ENCODE measurements at regions not wholly inside any gene's neighbourhood (a gene's known extent, or its start where the extent isn't known, plus 50 kb on each side); places are given as distances from the start of the nearest gene placed in this dataset.
A peak's percentile ranks its signal among the peaks of the same experiment; 100 is the strongest.

DNA sequence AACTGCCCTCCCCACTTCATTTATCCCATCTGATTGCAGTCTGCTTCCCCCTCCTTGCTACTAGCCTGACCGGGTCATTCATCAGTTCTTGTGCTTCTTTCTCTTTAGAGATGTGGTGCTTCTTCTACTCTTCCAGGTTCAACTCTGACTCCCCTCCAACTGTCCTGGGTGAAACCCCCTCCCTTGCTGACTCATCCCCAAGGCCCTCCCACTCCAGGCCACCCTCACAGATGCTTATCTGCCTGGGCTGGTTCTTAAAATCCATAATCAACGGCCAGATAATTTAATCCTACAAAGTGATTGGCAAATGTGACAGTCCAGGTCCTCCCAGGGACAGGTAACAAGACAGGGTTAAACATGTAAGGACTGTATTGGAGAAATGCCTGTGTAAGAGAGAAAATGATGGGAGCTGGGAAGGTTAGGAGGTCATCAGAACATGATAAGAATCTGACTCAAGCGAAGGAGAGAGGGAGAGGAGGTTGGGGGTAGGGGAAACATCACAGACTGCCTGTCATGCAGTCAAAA, 182.8 kb upstream of the C1QTNF7 start:
- in situ Hi-C loops (cut with MboI; ENCODE audit: low sequenced_read_pairs in 4 of 4): loop anchor here in 1 of 4 donors (25.0 kb wide), 1 partner anchor 417 kb away; the partner anchor contains the start of gene FBXL5
- Histone ChIP-seq H3K27ac (no peak overlapping the region), H3K4me3 (no peak overlapping the region), H3K4me1 (no peaks in the 10 kb centered on the region), H3K27me3 (no peaks in the 10 kb centered on the region), H3K36me3 (no peaks in the 10 kb centered on the region), H3K9me3 (no peaks in the 10 kb centered on the region)
- TF ChIP-seq CTCF (IDR thresholded peaks at IDR 0.05 in 4 of 5, conservative IDR thresholded peaks at IDR 0.05 in 1 of 5) (no peak), POLR2A (IDR thresholded peaks at IDR 0.05) (no peak)
- intact Hi-C loops (cut with DNase I; ENCODE audit: low total_unique reads): no loop called here
- DNase-seq (no peak), ATAC-seq (no peak)

DNA sequence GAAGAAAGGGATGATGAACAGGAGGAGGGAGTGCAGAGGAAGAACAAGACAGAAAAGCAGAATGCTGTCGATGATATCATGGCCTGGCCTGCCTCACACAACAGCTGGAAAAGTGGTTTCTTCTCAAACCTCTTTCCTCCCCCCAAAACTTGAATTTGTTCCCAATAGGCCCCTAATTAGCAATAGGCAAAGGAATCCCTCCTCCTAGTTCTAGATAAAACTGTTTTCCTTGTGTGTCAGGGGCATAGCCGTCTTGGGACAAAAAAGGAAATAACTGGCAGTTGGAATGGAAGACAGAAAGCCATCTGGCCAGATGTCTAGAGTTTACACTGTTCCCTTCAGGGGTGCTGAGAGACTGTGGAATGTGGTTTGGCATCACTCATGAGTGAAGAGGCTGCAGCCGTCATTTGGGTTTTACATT, 177.8 kb upstream of the C1QTNF7 start:
- intact Hi-C loops (cut with DNase I; ENCODE audit: low total_unique reads): no loop called here
- Histone ChIP-seq H3K27ac (no peak overlapping the region), H3K4me3 (no peak overlapping the region), H3K4me1 (no peaks in the 10 kb centered on the region), H3K27me3 (no peaks in the 10 kb centered on the region), H3K36me3 (no peaks in the 10 kb centered on the region), H3K9me3 (no peaks in the 10 kb centered on the region)
- in situ Hi-C loops (cut with MboI; ENCODE audit: low sequenced_read_pairs in 4 of 4): no loop called here
- TF ChIP-seq POLR2A (IDR thresholded peaks at IDR 0.05): no peak
- no peak for TF ChIP-seq CTCF (IDR thresholded peaks at IDR 0.05 in 4 of 5, conservative IDR thresholded peaks at IDR 0.05 in 1 of 5)
- ATAC-seq (peak; percentile 30 to 44), DNase-seq (no peak)

DNA sequence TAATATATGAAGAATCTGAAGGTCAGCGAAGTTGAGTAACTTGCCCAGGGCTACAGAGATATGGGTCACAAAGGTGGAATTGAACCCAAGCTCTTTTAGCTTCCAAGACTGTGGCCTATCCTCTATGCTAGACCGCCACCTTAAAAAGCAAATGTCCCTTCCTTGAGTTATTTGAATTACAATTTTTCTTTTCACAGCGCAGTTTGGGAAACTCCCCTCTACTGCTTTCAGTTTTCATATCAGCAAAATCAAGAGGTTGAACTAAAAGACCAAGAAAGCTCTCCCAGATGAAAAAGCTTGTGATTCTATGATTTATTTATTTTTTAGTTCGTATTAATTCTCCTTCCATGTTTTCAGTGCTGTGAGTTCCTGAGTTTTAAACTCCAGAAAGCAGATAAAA, 174.5 kb upstream of the C1QTNF7 start:
- in situ Hi-C loops (cut with MboI; ENCODE audit: low sequenced_read_pairs in 4 of 4) (no loop called here), intact Hi-C loops (cut with DNase I; ENCODE audit: low total_unique reads) (no loop called here)
- Histone ChIP-seq H3K27me3 (no peaks in the 10 kb centered on the region), H3K36me3 (no peaks in the 10 kb centered on the region), H3K9me3 (no peaks in the 10 kb centered on the region), H3K4me3 (no peak overlapping the region), H3K27ac (no peak overlapping the region), H3K4me1 (no peaks in the 10 kb centered on the region)
- no peak for DNase-seq
- TF ChIP-seq CTCF (IDR thresholded peaks at IDR 0.05 in 4 of 5, conservative IDR thresholded peaks at IDR 0.05 in 1 of 5) (no peak), POLR2A (IDR thresholded peaks at IDR 0.05) (no peak)
- no peak for ATAC-seq

- Histone ChIP-seq H3K27me3 (no peaks in the 10 kb centered on the region), H3K4me3 (no peak overlapping the region), H3K4me1 (no peaks in the 10 kb centered on the region), H3K27ac (no peak overlapping the region), H3K36me3 (no peaks in the 10 kb centered on the region), H3K9me3 (no peaks in the 10 kb centered on the region)
- in situ Hi-C loops (cut with MboI; ENCODE audit: low sequenced_read_pairs in 4 of 4): no loop called here
- intact Hi-C loops (cut with DNase I; ENCODE audit: low total_unique reads): no loop called here
- DNase-seq: peak in 1 of 2 donors; percentile 35
- TF ChIP-seq CTCF (IDR thresholded peaks at IDR 0.05 in 4 of 5, conservative IDR thresholded peaks at IDR 0.05 in 1 of 5) (no peak), POLR2A (IDR thresholded peaks at IDR 0.05) (no peak)
- no peak for ATAC-seq
These were observed 173.5 kb upstream of the C1QTNF7 start for GRCh38 chr4:15254236-15254880.

DNA sequence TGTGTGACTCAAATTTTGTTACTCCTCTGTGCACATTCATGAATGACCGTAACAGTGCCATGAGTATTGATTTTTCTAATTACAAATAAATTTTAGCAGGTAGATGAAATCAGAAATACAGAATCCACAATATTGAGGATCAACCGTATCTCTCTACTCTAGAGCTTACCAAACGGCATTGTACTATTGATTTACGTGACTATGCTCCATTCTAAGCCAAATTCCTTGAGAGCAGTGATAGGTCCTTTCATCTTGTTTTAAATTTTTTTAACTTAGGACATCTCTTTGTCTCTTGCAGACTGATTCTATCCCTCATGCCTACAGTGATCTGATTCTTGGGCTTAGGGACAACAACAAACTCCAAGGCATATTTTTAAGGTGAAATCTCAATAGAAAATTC, 172.3 kb upstream of the C1QTNF7 start:
- Histone ChIP-seq H3K36me3 (no peaks in the 10 kb centered on the region), H3K4me3 (no peak overlapping the region), H3K27ac (no peak overlapping the region), H3K4me1 (no peaks in the 10 kb centered on the region), H3K27me3 (no peaks in the 10 kb centered on the region), H3K9me3 (no peaks in the 10 kb centered on the region)
- intact Hi-C loops (cut with DNase I; ENCODE audit: low total_unique reads) (no loop called here), in situ Hi-C loops (cut with MboI; ENCODE audit: low sequenced_read_pairs in 4 of 4) (no loop called here)
- TF ChIP-seq POLR2A (IDR thresholded peaks at IDR 0.05) (no peak), CTCF (IDR thresholded peaks at IDR 0.05 in 4 of 5, conservative IDR thresholded peaks at IDR 0.05 in 1 of 5) (no peak)
- no peak for ATAC-seq
- DNase-seq: no peak

All from gastrocnemius medialis (tissue), 4 donors.